ENCODE measurements at regions not wholly inside any gene's neighbourhood (a gene's known extent, or its start where the extent isn't known, plus 50 kb on each side); places are given as distances from the start of the nearest gene placed in this dataset.

DNA sequence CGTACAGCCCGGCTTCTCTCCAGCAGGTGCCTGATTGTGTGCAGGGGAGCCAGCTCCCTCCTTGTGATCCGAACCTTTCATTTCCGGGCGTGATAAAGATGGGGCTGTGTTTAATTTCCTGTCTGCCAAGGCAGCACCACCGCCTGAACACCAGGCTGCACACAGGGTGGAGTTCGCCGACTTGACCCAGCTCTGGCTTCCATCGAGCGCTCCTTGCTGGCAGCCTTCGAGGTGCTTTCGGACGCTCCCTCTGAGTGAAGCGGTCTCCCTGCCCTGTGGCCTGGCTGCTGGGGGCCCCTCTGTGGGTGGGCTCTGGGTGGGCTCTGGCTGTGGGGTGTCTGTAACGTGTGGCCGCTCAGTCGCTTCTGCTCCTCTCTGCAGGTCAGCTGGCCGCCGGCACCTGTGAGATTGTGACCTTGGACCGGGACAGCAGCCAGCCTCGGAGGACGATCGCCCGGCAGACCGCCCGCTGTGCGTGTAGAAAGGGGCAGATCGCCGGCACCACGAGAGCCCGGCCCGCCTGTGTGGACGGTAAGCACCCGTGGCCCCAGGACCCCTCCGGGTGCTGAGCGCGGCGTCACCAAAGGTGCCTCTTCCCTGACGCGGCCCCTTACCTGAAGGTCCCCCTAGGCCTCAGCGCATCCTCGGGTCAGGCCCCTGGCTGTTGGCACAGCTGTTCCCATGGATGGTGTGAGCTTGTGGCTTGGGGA, 1181.3 kb downstream of the BRD1 start:
- FAIRE-seq: no peak

DNA sequence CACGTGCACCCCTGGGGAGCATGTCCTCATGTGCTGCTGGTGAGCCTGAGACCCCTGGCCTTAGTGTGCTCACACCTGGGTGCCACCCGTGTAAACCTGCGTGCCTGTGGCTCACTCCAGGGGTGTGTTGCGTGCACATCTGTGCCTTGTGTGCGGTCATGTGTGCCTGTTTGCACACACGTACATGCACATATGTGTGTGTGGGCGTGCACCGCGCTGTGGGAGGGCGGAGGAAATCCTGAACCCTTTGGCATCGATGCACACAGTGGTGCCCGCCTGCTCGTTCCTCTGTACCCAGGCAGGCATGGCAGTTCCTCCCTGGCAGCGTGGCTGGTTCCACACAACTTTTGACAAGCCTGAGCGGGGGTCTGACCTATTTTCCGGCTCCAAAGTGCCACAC, 1181.9 kb downstream of the BRD1 start:
- no peak for FAIRE-seq

DNA sequence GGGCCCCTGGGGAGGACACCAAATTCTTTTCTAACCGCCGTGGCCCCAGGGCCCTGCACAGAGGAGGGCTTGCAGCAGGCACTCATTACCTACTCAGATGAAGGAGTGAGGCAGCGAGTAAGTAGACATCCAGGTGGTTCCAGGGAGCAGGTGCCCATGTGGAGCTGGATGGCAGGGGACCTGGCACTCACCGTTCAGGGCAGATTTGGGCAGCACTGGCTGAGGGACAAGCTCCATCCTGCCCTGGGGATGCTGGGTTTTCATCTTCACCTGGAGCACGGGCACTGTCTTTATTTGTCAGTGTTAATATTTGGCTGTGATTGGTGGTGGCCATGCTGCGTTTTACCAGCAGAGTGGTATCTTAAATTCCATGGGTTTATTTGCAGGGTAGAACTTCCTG, 1182.7 kb downstream of the BRD1 start:
- no peak for FAIRE-seq

DNA sequence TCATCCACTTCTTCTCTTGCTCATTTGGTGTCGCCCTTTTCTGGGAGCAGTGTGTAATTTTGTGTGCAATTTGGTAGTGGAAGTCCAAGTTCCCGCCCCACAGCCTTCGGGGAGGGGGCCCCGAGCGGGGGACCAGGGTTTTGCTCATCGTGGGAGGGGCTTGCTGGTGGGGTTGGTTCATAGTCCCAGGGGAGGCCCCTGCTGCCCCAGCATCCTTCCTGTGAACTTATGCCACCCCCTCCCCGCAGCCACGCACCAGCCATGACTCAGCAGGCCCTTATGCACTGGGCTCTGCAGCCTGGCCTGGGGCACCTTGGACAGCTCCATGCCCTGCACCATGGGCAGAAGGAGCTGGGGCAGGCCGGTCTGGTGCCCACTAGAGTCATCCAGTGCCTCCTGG, 1183.6 kb downstream of the BRD1 start:
- FAIRE-seq: no peak

DNA sequence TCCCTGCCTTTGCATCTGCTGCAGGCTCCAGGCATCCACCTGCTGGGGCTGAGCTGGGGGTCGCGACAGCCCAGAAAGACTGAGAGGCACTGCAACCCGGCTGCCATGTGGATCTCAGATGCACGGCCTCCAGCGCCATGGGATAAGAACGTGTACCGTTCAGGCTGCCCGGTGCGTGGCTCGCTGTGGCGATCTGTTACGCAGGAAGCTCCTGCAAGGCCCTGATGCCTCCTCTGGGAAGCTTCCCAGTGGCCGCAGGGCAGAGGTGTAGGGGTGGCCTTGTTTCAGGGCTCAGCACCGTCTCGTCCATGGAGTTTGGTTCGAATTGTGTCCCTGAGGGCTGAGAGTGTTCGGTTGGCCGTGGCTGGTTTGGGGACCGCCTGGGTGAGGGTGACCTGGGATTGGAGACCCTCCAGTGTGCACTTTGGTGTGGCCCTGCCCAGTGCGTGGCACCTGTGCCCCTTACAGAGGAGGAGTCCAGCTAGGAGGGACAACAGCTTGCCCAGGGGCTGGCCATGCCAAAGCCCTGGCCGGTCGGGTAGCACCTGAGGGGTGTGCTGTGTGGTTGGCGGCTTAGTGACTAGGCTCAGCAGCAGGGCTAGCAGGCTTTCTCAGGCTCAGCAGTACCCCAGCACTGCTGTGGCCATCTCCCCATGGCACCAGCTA, 1184.5 kb downstream of the BRD1 start:
- FAIRE-seq: no peak

DNA sequence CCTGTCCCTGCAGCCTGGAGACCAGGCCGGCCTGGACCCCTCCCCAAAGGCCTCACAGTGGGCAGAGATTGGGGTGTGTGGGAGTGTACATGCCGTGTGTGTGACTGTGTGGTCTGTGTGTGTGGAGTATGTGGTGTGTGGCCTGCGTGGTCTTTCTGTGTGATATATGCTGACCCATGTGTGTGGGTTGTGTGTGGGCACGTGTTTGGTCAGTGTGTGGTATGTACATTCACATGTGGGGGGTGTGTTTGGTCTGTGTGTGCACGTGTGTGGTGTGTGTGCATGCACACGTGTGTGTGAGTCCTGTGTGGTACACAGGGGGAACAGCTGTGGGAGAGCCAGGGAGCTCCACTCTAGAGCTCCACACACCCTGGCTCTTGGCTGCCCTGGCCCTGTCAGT, 1185.1 kb downstream of the BRD1 start:
- FAIRE-seq: no peak

DNA sequence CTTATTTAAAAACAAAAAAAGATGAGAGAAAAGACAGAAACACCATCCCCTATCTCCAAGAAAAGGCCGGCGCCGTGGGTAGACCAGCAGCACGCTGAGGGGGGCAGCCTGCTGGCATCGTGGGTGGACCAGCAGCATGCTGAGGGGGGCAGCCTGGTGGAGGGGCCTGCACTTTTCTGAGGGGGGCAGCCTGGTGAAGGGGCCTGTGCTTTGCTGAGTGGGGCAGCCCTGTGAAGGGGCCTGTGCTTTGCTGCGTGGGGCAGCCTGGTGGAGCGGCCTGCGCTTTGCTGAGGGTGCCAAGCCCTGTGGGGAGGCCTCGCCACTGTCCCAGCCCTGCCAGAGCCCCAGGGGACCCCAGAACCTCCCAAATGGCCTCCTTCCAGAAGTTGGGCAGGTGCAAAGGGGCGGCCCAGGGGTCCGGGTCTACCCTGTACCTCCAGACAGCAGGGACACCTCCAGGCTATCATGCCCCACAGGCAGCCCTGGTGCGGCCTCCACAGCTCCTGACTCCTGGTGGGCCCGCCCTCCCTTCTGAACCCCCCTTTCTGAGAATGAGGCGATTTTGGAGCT, 1185.7 kb downstream of the BRD1 start:
- FAIRE-seq: no peak

DNA sequence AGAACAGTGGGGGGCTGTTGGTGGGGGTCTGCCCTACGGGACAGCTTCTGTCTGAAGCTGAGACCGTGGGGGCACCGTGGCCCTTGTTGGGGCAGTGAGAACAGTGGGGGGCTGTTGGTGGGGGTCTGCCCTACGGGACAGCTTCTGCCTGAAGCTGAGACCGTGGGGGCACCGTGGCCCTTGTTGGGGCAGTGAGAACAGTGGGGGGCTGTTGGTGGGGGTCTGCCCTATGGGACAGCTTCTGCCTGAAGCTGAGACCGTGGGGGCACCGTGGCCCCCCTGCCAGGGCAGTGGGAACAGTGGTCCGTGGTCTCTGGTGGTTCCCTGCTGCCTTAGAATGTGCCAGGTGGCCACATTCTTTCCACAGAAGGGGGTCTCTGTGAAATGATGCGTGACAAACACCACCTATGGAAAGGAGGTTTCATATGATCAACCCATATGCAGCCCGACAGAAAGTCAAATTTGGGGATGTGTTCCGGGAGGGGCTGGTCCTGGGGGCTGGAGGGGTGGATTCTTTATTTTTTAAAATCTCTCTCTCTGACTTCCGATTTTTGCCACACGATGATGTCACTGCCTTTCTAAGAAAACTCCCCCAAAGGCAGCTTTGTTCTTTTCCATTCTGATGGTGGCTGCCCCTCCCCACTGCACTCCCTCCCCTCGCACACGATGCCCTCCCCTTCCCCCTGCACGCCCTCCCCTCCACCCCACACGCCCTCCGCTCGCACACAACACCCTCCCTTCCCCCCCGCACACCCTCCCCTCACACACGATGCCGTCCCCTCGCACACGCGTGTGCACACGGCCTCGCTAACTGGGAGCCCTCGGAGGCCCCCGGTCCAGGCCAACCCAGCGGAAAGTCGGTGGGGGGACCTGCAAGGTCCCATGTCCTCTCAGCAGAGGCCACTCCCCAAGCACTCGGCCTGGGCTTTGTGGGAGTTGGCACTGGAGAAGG, 1186.5 kb downstream of the BRD1 start:
- no peak for FAIRE-seq

DNA sequence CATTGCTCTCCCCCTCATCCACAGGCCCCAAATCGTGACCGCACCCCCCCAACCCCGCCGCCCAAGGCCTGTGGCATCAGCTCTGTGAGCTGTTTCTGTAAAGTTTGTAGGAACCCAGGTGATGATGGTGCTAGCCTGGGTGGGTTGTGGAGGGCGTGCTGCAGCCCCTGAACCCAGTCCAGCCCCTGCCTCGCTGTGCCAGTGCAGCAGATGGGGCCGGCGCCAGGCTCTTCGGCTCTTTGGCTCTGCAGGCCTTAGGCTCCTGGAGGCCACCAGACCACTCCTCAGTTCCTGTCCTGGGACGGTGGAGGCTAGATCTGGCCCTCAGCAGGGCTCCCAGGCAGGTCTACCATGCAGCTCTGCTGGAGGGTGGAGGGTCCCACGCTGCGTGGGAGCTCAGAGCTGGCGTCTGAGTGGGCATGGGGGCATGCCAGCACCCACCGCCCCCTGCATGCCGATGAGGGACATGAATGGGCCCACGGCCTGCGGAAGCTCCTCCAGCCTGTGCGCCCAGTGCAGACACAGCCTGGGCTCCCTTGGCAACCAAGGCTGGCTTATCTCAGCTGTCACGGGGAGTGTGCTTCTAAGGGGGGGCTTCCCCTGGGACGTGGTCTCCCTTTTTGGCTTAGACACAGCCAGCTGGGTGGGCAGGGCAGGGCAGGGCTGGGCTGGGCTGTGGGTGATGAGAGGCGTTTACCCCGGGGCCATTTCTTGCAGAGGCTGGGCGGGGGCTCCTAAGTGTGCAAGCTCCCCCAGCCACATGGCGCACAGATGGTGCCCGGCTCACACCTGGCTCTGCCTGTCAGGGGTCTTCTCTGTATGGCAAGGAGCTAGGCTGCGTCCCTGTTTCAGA, 1187.6 kb downstream of the BRD1 start:
- FAIRE-seq: no peak

DNA sequence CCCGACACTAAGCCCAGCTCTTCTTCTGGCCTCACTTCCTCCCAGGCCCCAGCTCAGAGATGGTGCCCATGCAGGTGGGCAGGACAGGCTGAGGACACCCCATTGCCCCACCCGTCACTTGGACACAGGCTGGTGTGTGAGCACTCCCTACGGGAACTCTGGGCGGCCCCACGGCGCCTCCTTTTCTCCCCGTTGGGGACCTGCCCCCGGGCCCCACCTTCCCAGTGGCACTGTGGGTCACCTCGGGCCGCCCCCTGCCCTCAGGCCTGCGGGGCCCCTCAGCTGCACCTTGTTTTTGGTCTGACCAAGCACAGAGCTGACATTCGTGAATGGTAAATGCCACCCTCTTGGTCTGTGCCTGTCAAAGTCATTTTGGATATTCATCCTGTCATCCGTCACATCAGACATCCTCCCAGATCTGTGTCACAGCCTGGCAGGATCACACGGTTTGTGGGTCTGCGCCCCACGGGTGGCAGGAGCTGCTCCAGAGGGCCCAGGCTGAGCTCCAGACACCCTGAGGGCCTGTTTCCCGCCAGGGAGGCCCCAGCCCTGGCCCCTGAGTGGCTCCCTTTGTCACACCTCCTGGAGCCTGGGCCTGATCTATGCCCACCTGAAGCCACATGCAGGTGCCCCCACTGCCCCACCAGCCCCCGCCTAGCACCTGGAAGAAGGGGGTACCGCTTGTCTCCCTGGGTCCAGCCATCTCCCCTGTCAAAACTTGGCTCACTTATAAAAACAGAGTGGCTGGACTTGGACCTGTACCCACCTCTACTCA, 1188.5 kb downstream of the BRD1 start:
- no peak for FAIRE-seq

DNA sequence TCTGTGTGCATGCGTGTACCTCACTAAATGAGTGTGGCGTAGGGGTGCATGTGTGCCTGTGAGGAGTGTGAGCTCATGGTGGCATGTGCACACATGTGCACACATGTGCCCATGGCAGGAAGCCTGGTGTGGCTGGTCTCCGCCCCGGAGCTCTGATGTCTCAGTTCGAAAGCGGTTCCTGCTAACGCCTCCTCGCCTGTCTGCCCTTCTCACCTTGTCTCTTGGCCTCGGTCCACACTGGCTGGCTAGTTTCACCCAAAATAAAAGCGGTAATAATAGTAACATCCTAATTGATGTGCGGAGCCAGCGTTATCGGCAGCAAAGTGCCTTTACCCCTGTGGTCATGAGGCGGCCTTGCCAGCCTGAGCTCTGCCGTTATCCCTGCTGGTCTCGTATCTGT, 1190.4 kb downstream of the BRD1 start:
- FAIRE-seq: no peak

DNA sequence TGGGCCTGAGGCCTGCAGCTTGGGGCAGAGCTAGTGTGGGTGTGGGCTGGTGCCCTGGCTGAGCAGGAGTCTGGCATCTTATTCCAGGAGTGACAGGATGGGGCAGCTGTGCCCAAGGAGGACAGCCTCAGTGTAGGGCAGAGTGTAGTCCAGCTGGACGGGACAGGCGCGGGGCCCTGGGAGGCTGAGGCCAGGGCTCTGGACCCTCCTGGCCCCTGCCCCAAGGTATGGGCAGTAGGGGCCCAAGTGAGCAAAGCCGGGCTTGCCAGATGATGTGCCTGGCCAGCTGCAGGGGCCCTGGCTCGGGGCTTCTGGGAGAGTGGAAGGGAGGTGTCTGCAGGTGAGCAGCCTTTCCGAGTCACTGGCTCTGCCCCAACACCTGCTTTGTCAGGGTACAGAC, 1190.9 kb downstream of the BRD1 start:
- FAIRE-seq: no peak

DNA sequence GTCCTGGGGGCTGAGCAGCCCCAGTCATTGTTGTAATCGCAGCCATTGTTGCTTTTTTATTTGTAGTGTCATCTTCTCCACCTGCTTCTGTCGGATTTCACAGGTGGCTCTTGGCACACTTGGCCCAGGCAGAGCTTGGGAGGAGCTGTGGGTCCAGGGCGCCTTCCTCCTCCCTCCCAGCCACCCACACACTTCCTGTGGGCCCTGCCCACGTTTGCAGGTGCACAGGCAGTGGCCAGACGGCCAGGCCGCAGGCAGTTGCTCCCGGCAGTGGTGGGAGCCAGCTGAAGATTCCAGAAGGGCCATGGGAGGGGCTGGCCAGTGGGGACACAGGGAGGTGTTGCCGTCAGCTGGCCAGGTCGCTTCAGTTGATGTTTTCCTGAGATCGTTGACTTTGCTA, 1191.9 kb downstream of the BRD1 start:
- FAIRE-seq: no peak

DNA sequence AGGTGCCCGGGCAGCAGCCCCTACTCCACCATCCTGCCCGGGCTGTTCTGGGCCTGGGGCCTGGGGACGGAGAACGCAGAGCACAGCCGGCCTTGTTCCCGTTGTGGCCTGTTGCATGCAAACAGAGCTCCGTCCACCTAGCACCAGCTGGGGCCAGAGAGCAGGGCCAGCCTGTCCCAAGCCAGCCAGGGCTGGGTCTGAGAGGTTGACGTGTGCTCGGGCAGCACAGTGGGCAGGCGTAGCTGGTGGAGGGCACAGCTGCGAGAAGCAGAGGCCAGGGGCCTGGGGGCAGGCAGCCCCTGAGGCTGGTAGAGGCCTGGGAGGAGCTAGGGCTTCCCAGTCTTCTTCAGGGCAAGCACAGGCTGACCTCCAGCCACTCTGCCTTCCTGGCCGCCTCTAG, 1192.6 kb downstream of the BRD1 start:
- FAIRE-seq: no peak

DNA sequence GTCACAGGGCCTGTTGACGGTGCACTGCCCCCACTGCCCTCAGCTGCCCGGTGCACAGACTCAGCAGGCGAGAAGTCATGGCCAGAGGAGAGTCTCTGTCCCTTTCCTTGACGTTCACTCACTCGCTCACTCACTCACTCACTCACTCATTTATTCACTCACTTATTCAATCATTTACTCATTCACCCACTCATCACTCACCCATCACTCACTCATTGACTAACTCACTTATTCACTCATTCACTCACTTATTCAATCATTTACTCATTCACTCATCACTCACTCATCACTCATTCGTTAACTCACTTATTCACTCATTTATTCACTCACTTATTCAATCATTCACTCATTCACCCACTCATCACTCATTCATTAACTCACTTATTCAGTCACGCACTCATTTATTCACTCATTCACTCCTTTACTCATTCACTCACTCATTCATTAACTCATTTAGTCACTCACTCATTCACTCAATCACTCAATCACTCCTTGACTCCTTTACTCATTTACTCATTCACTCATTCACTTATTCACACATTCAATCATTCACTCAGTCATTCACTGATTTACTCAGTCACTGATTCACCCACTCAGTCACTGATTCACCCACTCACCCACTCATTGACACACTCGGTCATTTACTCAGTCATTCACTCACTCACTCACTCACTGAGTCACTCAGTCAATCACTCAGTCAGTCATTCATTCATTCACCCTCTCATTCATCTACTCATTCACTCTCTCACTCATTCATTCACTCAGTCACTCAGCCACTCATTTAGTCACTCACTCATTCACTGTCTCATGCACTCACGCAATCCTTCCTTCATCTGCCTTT, 1193.5 kb downstream of the BRD1 start:
- FAIRE-seq: no peak

DNA sequence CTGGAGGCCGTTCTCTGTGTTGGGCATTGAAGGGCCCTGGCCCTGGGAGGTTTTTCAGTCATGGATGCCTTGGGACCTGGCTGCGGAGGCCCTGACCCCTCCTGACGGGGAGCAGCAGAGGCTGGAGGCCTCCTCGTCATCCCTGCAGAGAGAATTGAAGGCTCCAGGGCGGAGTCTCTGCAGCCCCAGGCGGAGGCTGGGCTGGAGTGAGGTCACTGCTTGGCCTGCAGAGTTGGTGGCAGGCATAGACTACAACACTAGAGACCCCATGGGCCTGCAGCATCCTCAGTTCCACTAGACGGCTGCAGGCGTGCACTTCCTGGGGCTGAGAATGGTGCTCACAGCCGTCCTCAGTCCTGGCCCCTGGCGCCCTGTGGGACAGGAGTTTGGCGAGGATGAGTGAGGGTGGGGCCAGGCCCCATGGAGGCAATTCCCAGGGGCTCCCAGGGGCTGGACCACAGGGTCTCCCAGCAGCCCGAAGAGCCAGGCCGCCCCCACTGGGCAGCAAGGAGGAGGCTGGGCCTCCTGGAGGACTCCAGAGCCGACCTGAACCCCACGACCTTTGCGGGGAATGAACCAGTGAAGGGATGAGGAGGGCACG, 1194.9 kb downstream of the BRD1 start:
- no peak for FAIRE-seq

DNA sequence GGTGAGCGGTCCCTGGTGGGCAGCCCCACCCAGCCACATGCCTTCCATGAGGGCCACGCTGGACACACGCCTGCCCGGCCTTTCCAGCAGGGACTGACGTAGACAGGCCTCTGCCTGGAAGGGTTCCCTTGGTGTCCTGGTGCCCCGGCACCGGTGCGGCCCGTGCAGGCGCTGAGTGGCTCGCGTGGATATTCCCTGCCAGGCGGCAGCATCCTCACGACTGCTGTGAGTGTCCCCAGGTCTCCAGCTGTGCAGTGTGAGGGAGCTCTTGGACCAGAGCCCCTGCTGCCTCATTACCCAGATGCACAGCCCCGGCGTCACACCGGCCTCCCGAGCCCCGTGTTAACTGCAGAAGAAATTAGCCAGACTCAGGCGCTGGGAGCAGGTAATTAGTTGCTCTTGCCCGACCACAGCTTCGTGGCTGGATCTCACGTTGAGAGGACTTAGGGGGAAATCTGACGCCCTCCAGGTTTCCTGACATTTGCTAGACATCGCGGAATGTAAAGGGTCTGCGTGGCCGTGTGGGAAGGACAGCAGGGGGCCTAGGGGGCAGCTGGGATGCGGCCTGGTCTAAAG, 1196.3 kb downstream of the BRD1 start:
- FAIRE-seq: no peak

DNA sequence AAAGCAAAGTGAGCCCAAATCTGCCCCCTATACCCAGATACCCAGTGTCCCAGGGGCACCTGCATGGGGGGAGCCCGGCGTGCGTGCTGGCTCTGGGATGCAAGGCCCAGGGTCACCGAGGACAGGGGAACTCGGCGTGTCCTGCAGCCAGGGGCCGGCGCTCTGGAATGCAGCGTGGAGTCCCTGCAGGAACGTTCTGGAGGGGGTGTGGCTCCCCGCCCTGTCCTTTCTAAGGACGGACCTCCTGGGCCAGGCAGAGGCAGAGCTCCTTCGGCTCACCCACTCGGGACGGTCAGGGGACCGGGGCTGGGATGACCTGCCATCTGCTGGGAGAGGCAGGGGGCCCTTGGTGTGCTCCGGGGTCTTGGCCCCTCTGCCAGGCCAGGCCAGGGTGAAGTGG, 1196.8 kb downstream of the BRD1 start:
- no peak for FAIRE-seq

DNA sequence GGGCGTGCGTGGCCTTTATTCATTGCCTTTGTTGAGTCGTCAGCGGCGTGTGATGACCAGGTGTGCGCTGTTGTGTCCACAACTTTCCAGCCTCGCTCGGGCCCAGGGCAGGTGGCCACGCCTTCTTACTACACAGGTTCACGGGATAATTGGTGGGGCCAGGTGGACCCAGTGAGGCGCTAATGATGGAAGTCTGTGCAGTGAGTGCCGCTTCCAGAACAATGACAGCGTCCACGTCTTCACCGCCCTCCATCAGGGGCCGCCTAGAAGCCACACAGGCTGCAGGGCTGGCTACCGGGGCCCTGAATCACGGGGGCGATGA, 1197.3 kb downstream of the BRD1 start:
- no peak for FAIRE-seq
